ENCODE measurements at regions not wholly inside any gene's neighbourhood (a gene's known extent, or its start where the extent isn't known, plus 50 kb on each side); places are given as distances from the start of the nearest gene placed in this dataset.

- H3K27me3 ChIP-seq (ENCODE audit: insufficient read depth, low read length): no peaks in the 10 kb centered on the region
- H3F3A ChIP-seq (ENCODE audit: insufficient read depth, low read length): no peaks in the 10 kb centered on the region
- peak overlapping the region; percentile 27; the same call in 1 of the 2 replicates for H2AFZ ChIP-seq (ENCODE audit: low read length)
- TF ChIP-seq EZH2 (IDR thresholded peaks at IDR 0.05; ENCODE audit: borderline replicate concordance, low read length) (no peak), CTCF (IDR thresholded peaks at IDR 0.05; ENCODE audit: low read length) (no peak)
- H3K9me2 ChIP-seq (ENCODE audit: low read depth, low read length): no peaks in the 10 kb centered on the region
- no peaks in the 10 kb centered on the region for H3K36me3 ChIP-seq (ENCODE audit: insufficient read depth, low read length)
- H3K4me2 ChIP-seq (ENCODE audit: low read length): no peak overlapping the region
- H3K27ac ChIP-seq (ENCODE audit: low read depth, low read length, poor library complexity, severe bottlenecking): no peak overlapping the region
- no peak overlapping the region for H3K4me3 ChIP-seq (ENCODE audit: low read depth, low read length, poor library complexity, severe bottlenecking)
- H3K4me1 ChIP-seq (ENCODE audit: insufficient read depth, low read length, severe bottlenecking): peaks cover 27% of the 10 kb centered on the region
- no peaks in the 10 kb centered on the region for H4K20me1 ChIP-seq (ENCODE audit: insufficient read depth, low read length)
- no peaks in the 10 kb centered on the region for H3K79me2 ChIP-seq (ENCODE audit: insufficient read depth, low read length)
- no peaks in the 10 kb centered on the region for H3K9me3 ChIP-seq (ENCODE audit: low read length)
- no peak overlapping the region for H3K9ac ChIP-seq (ENCODE audit: low read length)
Observed at GRCh38 chr1:87686136-87686495, 357.4 kb downstream of the LMO4 start.

GRCh38 chr1:87686671-87687070 lies 358.0 kb downstream of the LMO4 start:
- Histone ChIP-seq H3K36me3 (ENCODE audit: insufficient read depth, low read length) (no peaks in the 10 kb centered on the region), H3F3A (ENCODE audit: insufficient read depth, low read length) (no peaks in the 10 kb centered on the region), H3K4me3 (ENCODE audit: low read depth, low read length, poor library complexity, severe bottlenecking) (no peak overlapping the region), H3K9me3 (ENCODE audit: low read length) (no peaks in the 10 kb centered on the region), H3K79me2 (ENCODE audit: insufficient read depth, low read length) (no peaks in the 10 kb centered on the region), H4K20me1 (ENCODE audit: insufficient read depth, low read length) (no peaks in the 10 kb centered on the region), H3K27me3 (ENCODE audit: insufficient read depth, low read length) (no peaks in the 10 kb centered on the region), H3K27ac (ENCODE audit: low read depth, low read length, poor library complexity, severe bottlenecking) (no peak overlapping the region), H3K4me1 (ENCODE audit: insufficient read depth, low read length, severe bottlenecking) (peaks cover 27% of the 10 kb centered on the region), H3K4me2 (ENCODE audit: low read length) (no peak overlapping the region), H3K9ac (ENCODE audit: low read length) (no peak overlapping the region), H3K9me2 (ENCODE audit: low read depth, low read length) (no peaks in the 10 kb centered on the region), H2AFZ (ENCODE audit: low read length) (no peak overlapping the region)
- TF ChIP-seq EZH2 (IDR thresholded peaks at IDR 0.05; ENCODE audit: borderline replicate concordance, low read length) (no peak), CTCF (IDR thresholded peaks at IDR 0.05; ENCODE audit: low read length) (no peak)

- Histone ChIP-seq H3K4me1 (ENCODE audit: insufficient read depth, low read length, severe bottlenecking) (peaks cover 21% of the 10 kb centered on the region), H3K27me3 (ENCODE audit: insufficient read depth, low read length) (no peaks in the 10 kb centered on the region)
Observed at GRCh38 chr1:87688136-87688535, 359.5 kb downstream of the LMO4 start.

More at GRCh38 chr1:87688136-87688535, 359.5 kb downstream of the LMO4 start:
- no peaks in the 10 kb centered on the region for H3K36me3 ChIP-seq (ENCODE audit: insufficient read depth, low read length)
- H3K9me3 ChIP-seq (ENCODE audit: low read length): no peaks in the 10 kb centered on the region
- H3K4me2 ChIP-seq (ENCODE audit: low read length): no peak overlapping the region
- no peaks in the 10 kb centered on the region for H3K9me2 ChIP-seq (ENCODE audit: low read depth, low read length)
- H2AFZ ChIP-seq (ENCODE audit: low read length): no peak overlapping the region
- no peaks in the 10 kb centered on the region for H4K20me1 ChIP-seq (ENCODE audit: insufficient read depth, low read length)
- H3F3A ChIP-seq (ENCODE audit: insufficient read depth, low read length): no peaks in the 10 kb centered on the region
- no peak overlapping the region for H3K4me3 ChIP-seq (ENCODE audit: low read depth, low read length, poor library complexity, severe bottlenecking)
- no peak overlapping the region for H3K27ac ChIP-seq (ENCODE audit: low read depth, low read length, poor library complexity, severe bottlenecking)
- no peaks in the 10 kb centered on the region for H3K79me2 ChIP-seq (ENCODE audit: insufficient read depth, low read length)
- TF ChIP-seq EZH2 (IDR thresholded peaks at IDR 0.05; ENCODE audit: borderline replicate concordance, low read length) (no peak), CTCF (IDR thresholded peaks at IDR 0.05; ENCODE audit: low read length) (no peak)
- H3K9ac ChIP-seq (ENCODE audit: low read length): no peak overlapping the region

Measured in OCI-LY1 (cell line).